ENCODE measurements at regions not wholly inside any gene's neighbourhood (a gene's known extent, or its start where the extent isn't known, plus 50 kb on each side); places are given as distances from the start of the nearest gene placed in this dataset.
A peak's percentile ranks its signal among the peaks of the same experiment; 100 is the strongest.

- Mint-ChIP-seq H3K36me3 (ENCODE audit: low read depth) (no peaks in the 10 kb centered on the region), H3K27me3 (ENCODE audit: insufficient read depth, low read depth, poor library complexity) (no peaks in the 10 kb centered on the region), H3K4me1 (peaks cover 24% of the 10 kb centered on the region), H3K9me3 (no peaks in the 10 kb centered on the region), H3K27ac (no peak overlapping the region), H3K4me3 (no peak overlapping the region)
- no peak overlapping the region for H3K27ac ChIP-seq (ENCODE audit: low read depth)
- H3K4me1 ChIP-seq (ENCODE audit: insufficient read depth) = peaks cover 22% of the 10 kb centered on the region
- H2AFZ ChIP-seq = no peak overlapping the region
- TF ChIP-seq CTCF (conservative IDR thresholded peaks at IDR 0.05; ENCODE audit: low read depth in 2 of 2) = no peak
- no peak for TF ChIP-seq JUNB (IDR thresholded peaks at IDR 0.05; ENCODE audit: unreplicated experiment)
- TF ChIP-seq ETS1 (IDR thresholded peaks at IDR 0.05) = no peak
- TF ChIP-seq EZH2 (IDR thresholded peaks at IDR 0.05; ENCODE audit: low read depth, unreplicated experiment) = no peak
- TF ChIP-seq REST (IDR thresholded peaks at IDR 0.05; ENCODE audit: unreplicated experiment) = no peak
- TF ChIP-seq NANOG (IDR thresholded peaks at IDR 0.05; ENCODE audit: borderline replicate concordance) = no peak
- no peak for TF ChIP-seq CREB1 (CRISPR knock-in tag; IDR thresholded peaks at IDR 0.05; ENCODE audit: low read depth)
- TF ChIP-seq ZNF114 (CRISPR knock-in tag; IDR thresholded peaks at IDR 0.05) = no peak
- no peak for TF ChIP-seq EZH2phosphoT487 (IDR thresholded peaks at IDR 0.05; ENCODE audit: unreplicated experiment)
- no peak for TF ChIP-seq STAT1 (IDR thresholded peaks at IDR 0.05; ENCODE audit: unreplicated experiment)
- TF ChIP-seq POLR2AphosphoS5 (IDR thresholded peaks at IDR 0.05; ENCODE audit: low read depth) = no peak
- TF ChIP-seq ZNF331 (CRISPR knock-in tag; IDR thresholded peaks at IDR 0.05; ENCODE audit: low read depth) = no peak
- DNase-seq (ENCODE audit: low spot score) (peak; percentile 29), ATAC-seq (peak; percentile 67)
- H3K79me2 ChIP-seq (replicated peaks; ENCODE audit: insufficient read depth) = no peaks in the 10 kb centered on the region
- H3K4me2 ChIP-seq = no peak overlapping the region
- H3F3A ChIP-seq (replicated peaks; ENCODE audit: low read depth) = no peaks in the 10 kb centered on the region
- no peaks in the 10 kb centered on the region for H4K20me1 ChIP-seq (replicated peaks; ENCODE audit: insufficient read depth)
- H3K36me3 ChIP-seq (ENCODE audit: insufficient read depth) = no peaks in the 10 kb centered on the region
- no peaks in the 10 kb centered on the region for H3K9me2 ChIP-seq (ENCODE audit: insufficient read depth)
- no peak overlapping the region for H3K4me3 ChIP-seq
- H3K27me3 ChIP-seq (ENCODE audit: insufficient read depth) = no peaks in the 10 kb centered on the region
Observed at GRCh38 chr1:90502194-90502593, 214.9 kb downstream of the BARHL2 start.

Data from GM23338 (cell line).